KBM-7 (cell line): ENCODE measurements at regions not wholly inside any gene's neighbourhood (a gene's known extent, or its start where the extent isn't known, plus 50 kb on each side); places are given as distances from the start of the nearest gene placed in this dataset.
A peak's percentile ranks its signal among the peaks of the same experiment; 100 is the strongest.

Experiments used
- DNase-seq: peaks from one replicate; pipeline ENCODE4 v3.0.0-alpha.2; 2015
- in situ Hi-C: fragments of 300-500 bp; cut with MboI; formaldehyde crosslinking; loops from 2 replicates; pipeline ENCODE4 v1.14.3; 2020; ENCODE audit warnings: low sequenced_read_pairs, low pct_unique_long_range_greater_than_20kb, mixed read lengths

- no peak for DNase-seq
- in situ Hi-C loops, result no loop called here
Observed at GRCh38 chr9:99419070-99419469, 197.0 kb downstream of the SEC61B start.

GRCh38 chr9:99421369-99421768, 199.3 kb downstream of the SEC61B start:
- no peak for DNase-seq
- in situ Hi-C loops, result no loop called here

GRCh38 chr9:99425124-99425523, 203.0 kb downstream of the SEC61B start:
- DNase-seq, result no peak
- in situ Hi-C loops, result no loop called here

GRCh38 chr9:99425923-99426842, 204.1 kb downstream of the SEC61B start:
- DNase-seq, result no peak
- in situ Hi-C loops, result no loop called here

- DNase-seq, result no peak
- in situ Hi-C loops, result no loop called here
Observed at GRCh38 chr9:99427260-99427659, 205.2 kb downstream of the SEC61B start.

- in situ Hi-C loops, result no loop called here
- no peak for DNase-seq
Observed at GRCh38 chr9:99430301-99430700, 208.2 kb downstream of the SEC61B start.

- no peak for DNase-seq
- in situ Hi-C loops, result no loop called here
Observed at GRCh38 chr9:99431103-99431502, 209.0 kb downstream of the SEC61B start.

GRCh38 chr9:99432075-99432474, 210.0 kb downstream of the SEC61B start:
- in situ Hi-C loops, result no loop called here
- no peak for DNase-seq

GRCh38 chr9:99433095-99433494, 211.0 kb downstream of the SEC61B start:
- in situ Hi-C loops, result no loop called here

GRCh38 chr9:99433555-99433954, 211.5 kb downstream of the SEC61B start:
- peak; percentile 32 for DNase-seq

More at GRCh38 chr9:99433095-99433494, 211.0 kb downstream of the SEC61B start:
- DNase-seq, result no peak

GRCh38 chr9:99436616-99437015, 214.5 kb downstream of the SEC61B start:
- no peak for DNase-seq
- in situ Hi-C loops, result no loop called here

More at GRCh38 chr9:99433555-99433954, 211.5 kb downstream of the SEC61B start:
- in situ Hi-C loops, result no loop called here

GRCh38 chr9:99437145-99437544, 215.1 kb downstream of the SEC61B start:
- DNase-seq, result no peak
- in situ Hi-C loops, result no loop called here

GRCh38 chr9:99438596-99438995, 216.5 kb downstream of the SEC61B start:
- DNase-seq, result no peak
- in situ Hi-C loops, result no loop called here

GRCh38 chr9:99441829-99442228, 219.7 kb downstream of the SEC61B start:
- no peak for DNase-seq
- in situ Hi-C loops, result no loop called here

- DNase-seq, result no peak
Observed at GRCh38 chr9:99445371-99445891, 223.3 kb downstream of the SEC61B start.

GRCh38 chr9:99445920-99446319, 223.8 kb downstream of the SEC61B start:
- DNase-seq, result no peak
- in situ Hi-C loops, result no loop called here

More at GRCh38 chr9:99445371-99445891, 223.3 kb downstream of the SEC61B start:
- in situ Hi-C loops, result no loop called here

GRCh38 chr9:99447951-99448350, 225.9 kb downstream of the SEC61B start:
- no peak for DNase-seq
- in situ Hi-C loops, result no loop called here

GRCh38 chr9:99449726-99450125, 227.6 kb downstream of the SEC61B start:
- in situ Hi-C loops, result no loop called here
- no peak for DNase-seq

- in situ Hi-C loops, result no loop called here
- DNase-seq, result no peak
Observed at GRCh38 chr9:99451112-99451606, 229.1 kb downstream of the SEC61B start.

- in situ Hi-C loops, result no loop called here
- DNase-seq, result no peak
Observed at GRCh38 chr9:99457406-99457805, 235.3 kb downstream of the SEC61B start.
